ENCODE measurements at regions not wholly inside any gene's neighbourhood (a gene's known extent, or its start where the extent isn't known, plus 50 kb on each side); places are given as distances from the start of the nearest gene placed in this dataset.

DNA sequence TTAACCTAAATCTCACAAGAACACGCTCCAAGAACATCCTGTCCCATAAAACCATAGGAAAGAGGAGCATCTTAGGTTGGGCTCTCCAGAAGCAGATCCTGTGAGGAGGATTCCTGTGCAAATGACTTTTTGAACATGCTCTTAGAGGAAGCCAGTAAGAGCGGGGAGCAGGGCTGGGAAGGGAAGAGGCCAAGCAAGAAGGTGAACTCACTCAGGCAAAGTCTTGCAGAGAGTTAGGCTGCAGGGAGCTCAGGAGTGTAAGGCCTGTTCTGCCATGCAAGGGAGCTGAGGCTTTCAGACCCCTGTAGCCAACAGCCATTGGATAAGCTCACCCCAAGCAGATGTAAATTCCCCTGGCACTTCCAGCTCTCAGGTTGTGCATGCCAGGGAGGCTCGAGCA, 63.6 kb upstream of the LY86 start:
- H3K4me3 ChIP-seq (ENCODE audit: low read length), result no peak overlapping the region
- 84% methylated on average over 3 of the region's 3 CpGs for WGBS
- ATAC-seq (no peak), DNase-seq (no peak)
- intact Hi-C loops (cut with DNase I), result no loop called here
- no peak overlapping the region for H3K27ac ChIP-seq (ENCODE audit: low read length)
- no peaks in the 10 kb centered on the region for H3K9me3 ChIP-seq (ENCODE audit: control insufficient read depth, low read length)
- H3K27me3 ChIP-seq (ENCODE audit: control insufficient read depth, insufficient read depth), result no peaks in the 10 kb centered on the region
- H3K4me1 ChIP-seq (ENCODE audit: control insufficient read depth, insufficient read depth, low read length), result no peaks in the 10 kb centered on the region

DNA sequence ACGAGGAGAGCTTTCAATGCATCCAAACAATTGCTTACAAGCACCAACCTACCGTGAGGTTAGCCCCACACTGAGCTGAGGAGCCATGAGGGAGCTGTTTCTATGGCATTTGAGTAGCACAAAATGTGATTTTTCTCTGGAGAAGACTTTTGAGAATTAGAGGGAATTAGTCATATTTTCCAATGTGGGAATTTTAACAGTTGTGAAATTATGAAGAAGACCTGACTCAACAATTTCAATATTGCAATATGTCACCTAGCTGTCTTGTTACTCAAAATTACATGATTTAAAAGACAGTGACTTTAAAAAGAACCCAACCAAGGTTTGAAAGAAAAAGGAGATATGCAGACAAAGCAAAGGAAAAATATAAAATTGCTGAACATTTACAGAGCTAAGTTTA, 62.6 kb upstream of the LY86 start:
- Histone ChIP-seq H3K9me3 (ENCODE audit: control insufficient read depth, low read length) (no peaks in the 10 kb centered on the region), H3K4me3 (ENCODE audit: low read length) (no peak overlapping the region), H3K27me3 (ENCODE audit: control insufficient read depth, insufficient read depth) (no peaks in the 10 kb centered on the region), H3K27ac (ENCODE audit: low read length) (no peak overlapping the region), H3K4me1 (ENCODE audit: control insufficient read depth, insufficient read depth, low read length) (no peaks in the 10 kb centered on the region)
- intact Hi-C loops (cut with DNase I), result no loop called here
- ATAC-seq (no peak), DNase-seq (no peak)
- 89% methylated on average over 2 of the region's 2 CpGs for WGBS

DNA sequence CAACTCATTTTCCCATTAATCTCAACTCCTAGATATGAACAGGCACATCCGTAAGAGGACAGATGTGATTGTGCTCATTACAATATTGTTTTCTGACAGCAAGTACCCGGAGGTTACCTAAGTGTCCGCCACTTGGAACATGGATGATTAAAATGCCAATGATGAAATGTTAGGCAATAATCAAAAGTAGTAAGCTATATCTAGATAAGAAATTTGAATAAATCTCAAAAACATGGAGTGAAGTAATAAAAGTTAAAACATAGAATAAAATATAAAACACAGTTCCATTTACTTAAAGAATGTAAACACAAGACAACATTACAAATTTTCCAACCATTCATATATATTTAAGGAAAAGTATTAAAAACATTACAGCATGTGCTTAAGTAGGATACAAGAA, 59.2 kb upstream of the LY86 start:
- intact Hi-C loops (cut with DNase I), result no loop called here
- Histone ChIP-seq H3K27ac (ENCODE audit: low read length) (no peak overlapping the region), H3K9me3 (ENCODE audit: control insufficient read depth, low read length) (no peaks in the 10 kb centered on the region), H3K4me3 (ENCODE audit: low read length) (no peak overlapping the region), H3K27me3 (ENCODE audit: control insufficient read depth, insufficient read depth) (no peaks in the 10 kb centered on the region), H3K4me1 (ENCODE audit: control insufficient read depth, insufficient read depth, low read length) (no peaks in the 10 kb centered on the region)
- no peak for DNase-seq
- WGBS, result 92% methylated on average over 3 of the region's 3 CpGs
- no peak for ATAC-seq

DNA sequence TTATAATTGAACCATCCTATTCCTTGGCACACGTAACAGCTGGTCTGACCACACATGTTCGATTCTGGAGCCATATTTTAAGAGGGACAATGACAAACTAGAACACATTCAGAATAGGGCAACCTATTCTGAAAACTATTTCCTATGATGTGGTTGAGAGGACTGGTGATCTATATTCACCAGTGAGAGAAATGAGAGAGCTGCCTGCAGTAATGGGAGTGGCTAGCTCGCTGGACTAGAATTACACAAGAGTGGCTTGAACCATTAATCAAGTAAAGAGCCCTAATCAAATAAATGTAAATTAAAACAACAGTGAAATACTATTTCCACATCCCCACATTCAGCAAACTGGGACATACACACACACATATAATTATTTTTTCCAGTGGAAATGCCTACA, 55.3 kb upstream of the LY86 start:
- Histone ChIP-seq H3K4me1 (ENCODE audit: control insufficient read depth, insufficient read depth, low read length) (no peaks in the 10 kb centered on the region), H3K27ac (ENCODE audit: low read length) (no peak overlapping the region), H3K4me3 (ENCODE audit: low read length) (no peak overlapping the region), H3K27me3 (ENCODE audit: control insufficient read depth, insufficient read depth) (no peaks in the 10 kb centered on the region), H3K9me3 (ENCODE audit: control insufficient read depth, low read length) (no peaks in the 10 kb centered on the region)
- no peak for ATAC-seq
- DNase-seq, result no peak
- intact Hi-C loops (cut with DNase I), result no loop called here
- WGBS, result 84% methylated on average over 3 of the region's 3 CpGs

DNA sequence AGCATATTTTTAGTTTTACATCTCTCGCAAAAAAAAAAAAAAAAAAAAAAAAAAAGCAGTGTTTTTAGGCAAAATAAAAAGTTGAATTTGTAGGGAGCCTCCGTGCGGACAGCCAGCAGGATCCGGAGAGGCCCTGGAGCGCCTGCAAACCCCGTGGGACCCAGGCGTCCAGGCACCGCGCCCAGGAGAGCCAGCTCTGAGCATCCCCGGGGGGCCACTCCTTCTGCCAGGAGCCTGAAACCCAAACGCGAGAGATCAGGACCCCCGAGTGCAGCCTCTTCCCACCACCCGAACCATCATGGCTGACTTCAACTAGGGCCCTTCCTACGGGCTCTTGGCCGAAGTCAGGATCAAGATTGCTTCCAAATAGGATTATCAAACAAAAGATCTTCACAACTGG, 54.1 kb upstream of the LY86 start:
- Histone ChIP-seq H3K27ac (ENCODE audit: low read length) (no peak overlapping the region), H3K4me1 (ENCODE audit: control insufficient read depth, insufficient read depth, low read length) (peaks cover 3% of the 10 kb centered on the region), H3K9me3 (ENCODE audit: control insufficient read depth, low read length) (no peaks in the 10 kb centered on the region), H3K4me3 (ENCODE audit: low read length) (no peak overlapping the region), H3K27me3 (ENCODE audit: control insufficient read depth, insufficient read depth) (no peaks in the 10 kb centered on the region)
- intact Hi-C loops (cut with DNase I), result no loop called here
- DNase-seq (peak in 1 of 3 donors; percentile 38), ATAC-seq (no peak)
- 91% methylated on average over 16 of the region's 16 CpGs for WGBS

DNA sequence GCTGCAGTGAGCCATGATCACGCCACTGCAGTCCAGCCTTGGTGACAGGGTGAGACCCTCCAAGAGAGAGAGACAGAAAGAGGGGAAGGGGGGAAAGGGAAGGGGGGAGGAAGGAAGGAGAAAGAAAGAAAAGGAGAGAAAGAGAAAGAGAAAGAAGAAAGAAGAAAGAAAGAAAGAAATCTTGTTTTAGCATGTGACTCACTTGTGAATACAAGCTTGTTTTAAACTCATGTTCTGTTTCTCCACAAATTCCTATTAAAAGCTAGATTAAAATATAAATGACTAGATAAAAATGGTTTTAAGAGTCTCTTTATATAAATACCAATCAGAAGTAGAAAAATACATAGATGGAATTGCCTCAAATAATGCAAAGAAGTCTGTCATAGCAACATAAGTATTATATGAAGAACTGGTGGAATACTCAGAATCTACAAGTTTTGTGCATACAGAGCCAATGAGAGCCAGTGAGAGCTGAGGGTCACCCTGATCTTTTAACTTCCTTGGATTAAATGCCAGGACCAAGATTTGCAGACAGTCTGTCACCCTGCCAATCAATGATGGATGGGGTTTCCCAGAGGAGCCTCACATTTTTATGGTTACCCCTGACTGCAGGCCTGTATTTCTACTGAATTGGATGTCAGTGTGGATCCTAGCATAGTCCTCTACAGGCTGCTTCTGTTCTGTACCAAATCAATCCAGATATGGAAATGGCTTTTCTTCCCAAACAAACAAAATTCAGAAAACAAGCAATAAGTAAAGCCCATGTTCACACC, 50.8 kb upstream of the LY86 start:
- Histone ChIP-seq H3K4me1 (ENCODE audit: control insufficient read depth, insufficient read depth, low read length) (peaks cover 3% of the 10 kb centered on the region), H3K9me3 (ENCODE audit: control insufficient read depth, low read length) (no peaks in the 10 kb centered on the region), H3K27me3 (ENCODE audit: control insufficient read depth, insufficient read depth) (no peaks in the 10 kb centered on the region), H3K27ac (ENCODE audit: low read length) (no peak overlapping the region), H3K4me3 (ENCODE audit: low read length) (no peak overlapping the region)
- ATAC-seq (no peak), DNase-seq (no peak)
- 96% methylated on average over 1 of the region's 1 CpG for WGBS
- intact Hi-C loops (cut with DNase I), result no loop called here

DNA sequence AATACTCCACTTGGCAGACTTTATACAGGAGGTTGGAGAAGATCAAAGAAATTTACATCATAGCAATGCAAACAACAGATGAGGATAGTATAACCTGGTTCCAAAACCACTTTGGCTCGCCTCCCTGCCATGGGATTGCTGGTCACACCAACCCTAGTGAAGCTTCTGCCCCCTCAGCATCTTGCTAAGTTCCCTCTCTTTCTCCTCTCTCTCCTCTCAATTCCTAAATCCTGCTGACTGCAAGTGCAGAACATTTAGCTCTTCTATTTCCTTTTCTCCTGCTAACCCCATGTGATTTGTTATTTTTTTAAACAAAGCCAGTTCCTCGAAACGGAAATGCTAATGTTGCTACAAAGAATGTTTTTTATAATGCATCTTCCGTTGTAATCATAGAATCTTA, 50.3 kb upstream of the LY86 start:
- Histone ChIP-seq H3K4me3 (ENCODE audit: low read length) (no peak overlapping the region), H3K27ac (ENCODE audit: low read length) (no peak overlapping the region), H3K4me1 (ENCODE audit: control insufficient read depth, insufficient read depth, low read length) (peaks cover 3% of the 10 kb centered on the region), H3K27me3 (ENCODE audit: control insufficient read depth, insufficient read depth) (no peaks in the 10 kb centered on the region), H3K9me3 (ENCODE audit: control insufficient read depth, low read length) (no peaks in the 10 kb centered on the region)
- intact Hi-C loops (cut with DNase I), result no loop called here
- DNase-seq (peak in 1 of 3 donors; percentile 58), ATAC-seq (peak; percentile 51 to 54)
- WGBS, result 34% methylated on average over 4 of the region's 4 CpGs

Data from right cardiac atrium (tissue), 5 donors.